Ovary (tissue), 3 donors: ENCODE measurements at regions not wholly inside any gene's neighbourhood (a gene's known extent, or its start where the extent isn't known, plus 50 kb on each side); places are given as distances from the start of the nearest gene placed in this dataset.

Source experiments
- CTCF ChIP-seq, 3 donors: fragments of 450-650 bp in 2 of 3; fragments of 200-600 bp in 1 of 3; IDR thresholded peaks; one replicate each; pipeline versions ENCODE4 v1.5.1 to v1.8.0; 2016 to 2022; ENCODE audit warnings: antibody characterized with exemption in 3 of 3, mild to moderate bottlenecking in 1 of 3
- EP300 ChIP-seq: sonication (generic); formaldehyde crosslinking; IDR thresholded peaks from one replicate; pipeline ENCODE4 v1.6.1; 2017; ENCODE audit warnings: antibody characterized with exemption
- donor health status: DM: no; HTN: no; CAD: no.

GRCh38 chr13:32951580-32951979, 64.6 kb upstream of the KL start:
- TF ChIP-seq EP300 (no peak), CTCF (IDR thresholded peaks at IDR 0.05) (no peak)
